ENCODE measurements at regions not wholly inside any gene's neighbourhood (a gene's known extent, or its start where the extent isn't known, plus 50 kb on each side); places are given as distances from the start of the nearest gene placed in this dataset.
"Not testable (repeated sequence)": the region's sequence is repeated elsewhere in the genome, so short reads cannot be mapped to it uniquely, and the experiment has no call there.

DNA sequence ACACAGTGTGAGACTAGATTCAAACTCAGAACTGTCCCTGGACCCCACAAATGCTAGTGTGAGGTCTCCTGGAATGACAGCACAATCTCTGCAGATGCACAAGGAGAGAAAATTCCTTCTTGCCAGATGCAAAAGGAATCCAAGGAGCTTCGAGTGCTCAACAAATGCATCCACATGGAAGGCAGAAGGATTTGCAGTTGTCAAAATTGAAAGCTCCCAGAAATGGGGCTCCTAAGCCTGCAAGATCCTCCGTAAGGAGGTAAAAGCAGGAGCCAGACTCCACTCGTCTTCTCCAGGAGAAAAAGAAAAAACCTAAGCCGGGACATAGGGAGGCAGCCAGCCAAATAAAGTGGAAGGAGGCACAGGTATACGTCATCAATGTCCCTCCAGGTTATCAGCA lies 355.0 kb upstream of the KLHL29 start:
- no peak for DNase-seq (ENCODE audit: low spot score)

DNA sequence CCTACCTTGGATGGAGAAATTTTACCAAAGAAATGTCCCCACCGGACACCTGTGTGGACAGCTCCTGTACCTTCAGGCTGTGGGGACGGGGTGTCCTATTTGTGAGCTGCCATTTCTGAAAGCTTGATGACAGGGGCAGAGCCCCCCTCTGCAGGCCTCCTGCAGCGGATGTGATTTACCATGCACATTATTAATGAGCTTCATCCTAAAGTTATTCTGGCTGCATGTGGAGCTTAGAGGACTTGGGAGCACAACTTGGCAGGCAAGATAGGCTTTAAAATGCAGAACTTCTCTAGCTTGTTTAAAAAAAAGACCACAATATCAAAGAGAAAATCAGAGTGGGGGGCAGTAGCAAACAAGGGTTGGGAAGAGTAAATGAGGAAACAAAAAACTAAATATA lies 350.0 kb upstream of the KLHL29 start:
- DNase-seq (ENCODE audit: low spot score), result no peak

- no peak for DNase-seq (ENCODE audit: low spot score)
Measured at GRCh38 chr2:23036629-23037028, 348.4 kb upstream of the KLHL29 start.

- DNase-seq (ENCODE audit: low spot score), result no peak
Measured at GRCh38 chr2:23037596-23037995, 347.4 kb upstream of the KLHL29 start.

DNA sequence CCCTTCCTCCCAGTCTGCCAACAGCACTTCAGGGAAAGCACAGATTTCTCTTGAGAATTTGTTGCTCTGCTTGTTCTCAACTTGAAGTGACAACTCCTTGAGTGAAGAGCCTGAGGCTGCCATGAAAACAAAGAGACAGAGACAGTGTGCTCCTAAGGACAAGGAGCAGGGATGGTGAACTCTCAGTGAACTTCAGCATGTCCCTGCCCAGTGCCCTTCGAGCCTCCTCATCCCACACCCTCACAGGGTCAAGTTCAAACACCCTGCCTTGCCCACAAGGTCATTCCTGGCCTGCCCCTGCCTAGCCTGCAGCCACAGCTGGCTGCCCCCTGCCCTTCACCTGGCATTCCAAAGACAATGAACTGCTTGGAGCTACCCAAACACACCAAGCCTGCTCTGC lies 343.5 kb upstream of the KLHL29 start:
- no peak for DNase-seq (ENCODE audit: low spot score)

- DNase-seq (ENCODE audit: low spot score), result peak; percentile 17
Measured at GRCh38 chr2:23042216-23042906, 342.6 kb upstream of the KLHL29 start.

DNA sequence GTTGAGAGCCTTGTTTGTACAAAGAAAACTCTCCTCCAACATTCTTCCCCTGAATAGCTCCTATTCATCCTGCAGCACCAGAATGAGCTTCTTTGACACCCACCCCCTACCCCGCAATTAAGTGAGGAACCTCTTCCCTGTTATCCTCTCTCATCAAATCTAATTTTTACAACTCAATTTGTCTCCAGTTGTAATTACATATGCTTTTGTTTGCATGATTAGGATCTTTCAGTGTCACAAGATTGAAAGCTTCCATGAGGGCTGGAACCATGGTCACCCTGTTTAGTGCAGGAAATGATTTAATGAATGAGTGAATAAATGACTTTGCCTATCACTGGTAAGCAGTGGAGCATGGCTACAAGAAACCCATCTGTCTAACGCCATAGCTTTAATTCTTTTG lies 334.6 kb upstream of the KLHL29 start:
- no peak for DNase-seq (ENCODE audit: low spot score)

- DNase-seq (ENCODE audit: low spot score), result no peak
Measured at GRCh38 chr2:23053601-23054000, 331.4 kb upstream of the KLHL29 start.

- no peak for DNase-seq (ENCODE audit: low spot score)
Measured at GRCh38 chr2:23055251-23055650, 329.7 kb upstream of the KLHL29 start.

GRCh38 chr2:23056846-23057245 lies 328.1 kb upstream of the KLHL29 start:
- DNase-seq (ENCODE audit: low spot score), result not testable (repeated sequence)

DNA sequence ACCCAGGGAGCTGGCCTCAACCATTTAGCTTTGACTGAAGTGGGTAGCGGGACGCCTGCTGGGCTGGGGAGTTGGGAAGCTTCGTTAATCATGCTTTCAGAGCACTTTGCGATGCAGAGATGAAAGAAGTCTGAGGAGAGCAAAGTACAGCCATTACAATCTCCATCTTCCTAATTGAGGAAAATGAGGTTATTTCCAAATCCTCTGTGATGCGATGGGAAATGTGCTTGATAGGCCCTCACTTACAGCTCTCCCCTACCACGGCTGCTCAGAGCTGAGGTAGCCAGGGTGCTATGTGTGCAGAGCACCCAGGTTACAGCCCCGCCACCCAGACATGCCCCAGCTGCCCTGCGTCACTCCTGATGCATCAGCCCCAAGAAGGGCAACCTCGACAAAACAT lies 326.5 kb upstream of the KLHL29 start:
- DNase-seq (ENCODE audit: low spot score), result no peak

GRCh38 chr2:23065210-23065609 lies 319.8 kb upstream of the KLHL29 start:
- no peak for DNase-seq (ENCODE audit: low spot score)

DNA sequence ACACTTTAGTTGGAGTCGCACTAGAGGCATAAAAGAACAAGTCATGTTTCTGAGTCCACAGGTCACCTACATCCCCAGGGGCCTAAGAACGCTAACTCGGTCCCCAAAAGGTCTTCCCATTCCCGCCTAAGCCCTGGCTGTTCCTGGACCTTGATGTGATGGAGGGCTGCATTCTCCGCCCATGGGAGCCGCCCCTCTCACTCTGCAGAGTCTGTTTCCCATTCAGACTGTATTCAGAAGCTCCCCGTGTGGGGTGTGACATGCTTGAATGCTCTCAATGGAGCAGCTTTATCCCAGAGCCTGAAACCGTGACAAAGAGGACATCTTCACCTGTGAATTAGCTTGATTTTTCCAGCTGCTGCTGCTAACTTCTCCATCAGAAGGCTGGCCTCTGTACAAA lies 319.0 kb upstream of the KLHL29 start:
- DNase-seq (ENCODE audit: low spot score), result no peak

DNA sequence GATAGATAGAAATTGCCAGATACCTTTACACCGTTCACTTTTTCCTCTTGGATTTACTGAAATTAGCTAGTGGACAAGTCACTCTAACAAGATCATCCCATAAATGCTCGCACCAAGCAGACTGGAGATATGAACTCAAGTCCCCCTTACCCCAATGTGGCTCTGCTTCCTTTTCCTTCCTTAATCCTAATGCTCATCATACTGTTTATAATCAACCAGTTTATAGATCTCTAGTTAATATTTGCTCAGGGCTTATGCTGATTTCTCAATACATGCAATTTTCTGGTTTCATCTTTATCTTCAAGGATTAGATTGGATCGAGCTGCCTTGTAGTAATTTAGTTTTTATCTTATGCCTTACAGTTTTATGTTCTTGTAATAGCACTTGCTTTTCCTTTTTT lies 318.3 kb upstream of the KLHL29 start:
- no peak for DNase-seq (ENCODE audit: low spot score)

DNA sequence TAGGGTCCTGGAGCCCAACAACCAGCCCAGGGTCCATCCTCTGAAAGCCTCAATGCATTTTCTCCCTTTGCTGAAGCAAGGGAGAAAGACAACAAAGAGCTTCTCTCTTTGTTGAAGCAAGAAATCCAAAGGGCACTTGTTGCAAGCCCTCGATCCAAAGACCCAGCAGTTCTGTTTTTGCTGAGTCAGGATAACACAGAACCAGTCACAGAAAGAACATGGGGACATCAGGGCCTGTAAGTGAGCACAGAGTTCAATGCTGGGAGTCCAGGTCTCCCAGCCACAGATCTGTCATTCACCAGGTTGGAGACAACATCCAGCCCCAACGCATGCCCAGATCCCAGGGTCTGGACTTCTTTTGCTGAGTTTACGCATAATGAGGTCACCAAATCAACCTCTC lies 315.8 kb upstream of the KLHL29 start:
- no peak for DNase-seq (ENCODE audit: low spot score)

GRCh38 chr2:23069923-23070322 lies 315.1 kb upstream of the KLHL29 start:
- DNase-seq (ENCODE audit: low spot score), result no peak

GRCh38 chr2:23073056-23073455 lies 311.9 kb upstream of the KLHL29 start:
- DNase-seq (ENCODE audit: low spot score), result no peak

GRCh38 chr2:23073671-23074070 lies 311.3 kb upstream of the KLHL29 start:
- no peak for DNase-seq (ENCODE audit: low spot score)

DNA sequence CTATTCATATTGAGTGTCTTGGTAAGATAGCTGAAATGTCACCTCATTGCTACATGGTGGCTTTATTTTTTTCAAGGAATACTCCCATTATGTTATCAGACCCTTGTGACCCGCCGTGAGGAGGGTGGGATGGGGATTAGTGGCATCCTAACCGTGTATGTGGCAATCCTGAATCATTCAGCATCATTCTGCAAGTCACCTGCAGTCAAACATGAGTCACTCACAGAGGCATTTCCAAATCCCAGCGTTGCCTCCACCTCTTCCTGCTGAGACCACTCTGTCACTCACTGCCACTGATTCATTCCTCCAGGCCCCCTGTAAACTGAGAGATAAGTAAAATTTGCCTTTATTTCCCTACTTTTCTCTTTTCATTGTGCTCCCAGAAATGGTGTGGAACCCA lies 307.4 kb upstream of the KLHL29 start:
- no peak for DNase-seq (ENCODE audit: low spot score)

- no peak for DNase-seq (ENCODE audit: low spot score)
Measured at GRCh38 chr2:23078784-23079434, 306.1 kb upstream of the KLHL29 start.

GRCh38 chr2:23083966-23084365 lies 301.0 kb upstream of the KLHL29 start:
- DNase-seq (ENCODE audit: low spot score), result no peak

- DNase-seq (ENCODE audit: low spot score), result no peak
Measured at GRCh38 chr2:23091019-23091418, 294.0 kb upstream of the KLHL29 start.

DNA sequence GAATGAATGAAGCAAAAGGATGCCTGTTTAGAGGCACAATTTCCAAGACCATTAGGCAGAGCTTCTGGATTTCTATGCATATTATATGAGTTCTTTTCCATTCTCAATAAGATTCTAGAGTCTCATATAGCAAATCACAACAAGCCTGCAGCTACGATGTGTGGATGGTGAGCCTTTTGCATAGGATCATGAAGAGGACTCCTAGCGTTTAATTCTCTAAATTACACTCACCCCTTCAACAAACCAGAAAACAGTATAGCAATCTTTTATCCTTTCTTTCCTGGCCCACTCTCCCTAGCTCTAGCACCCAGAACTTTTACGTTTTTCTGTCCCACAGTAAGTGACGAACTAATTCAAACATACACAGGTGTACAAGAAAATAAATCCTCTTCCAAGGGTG lies 293.1 kb upstream of the KLHL29 start:
- DNase-seq (ENCODE audit: low spot score), result no peak

GRCh38 chr2:23092831-23093230 lies 292.1 kb upstream of the KLHL29 start:
- peak; percentile 13 for DNase-seq (ENCODE audit: low spot score)

Measured in AG08396 (cell line).